Cortex of kidney (tissue), 1 donor: ENCODE measurements at regions not wholly inside any gene's neighbourhood (a gene's known extent, or its start where the extent isn't known, plus 50 kb on each side); places are given as distances from the start of the nearest gene placed in this dataset.

Source experiments
- DNase-seq: peaks from one replicate; lab custom pipeline; 2025; lab: John Stamatoyannopoulos, UW

- no peak for DNase-seq
Observed at GRCh38 chr13:105785436-105785835, 750.0 kb downstream of the EFNB2 start.

DNA sequence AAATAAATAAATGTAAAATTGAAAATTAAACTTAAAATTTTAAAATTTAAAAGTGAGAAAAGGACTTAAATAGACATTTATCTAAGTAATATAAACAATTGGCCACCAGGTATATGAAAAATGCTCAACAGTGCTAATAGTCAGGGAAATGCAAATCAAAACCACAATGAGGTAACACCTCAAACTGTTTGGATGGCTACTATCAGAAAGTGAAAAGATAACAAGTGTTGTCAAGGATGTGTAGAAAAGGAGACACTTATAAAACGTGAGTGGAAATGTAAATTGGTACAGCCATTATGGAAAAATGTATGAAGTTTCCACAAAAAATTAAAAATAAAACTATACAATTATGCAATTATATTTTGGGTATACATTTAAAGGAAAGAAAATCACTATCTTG lies 752.2 kb downstream of the EFNB2 start:
- DNase-seq, result no peak

- no peak for DNase-seq
Observed at GRCh38 chr13:105778196-105778595, 757.3 kb downstream of the EFNB2 start.

DNA sequence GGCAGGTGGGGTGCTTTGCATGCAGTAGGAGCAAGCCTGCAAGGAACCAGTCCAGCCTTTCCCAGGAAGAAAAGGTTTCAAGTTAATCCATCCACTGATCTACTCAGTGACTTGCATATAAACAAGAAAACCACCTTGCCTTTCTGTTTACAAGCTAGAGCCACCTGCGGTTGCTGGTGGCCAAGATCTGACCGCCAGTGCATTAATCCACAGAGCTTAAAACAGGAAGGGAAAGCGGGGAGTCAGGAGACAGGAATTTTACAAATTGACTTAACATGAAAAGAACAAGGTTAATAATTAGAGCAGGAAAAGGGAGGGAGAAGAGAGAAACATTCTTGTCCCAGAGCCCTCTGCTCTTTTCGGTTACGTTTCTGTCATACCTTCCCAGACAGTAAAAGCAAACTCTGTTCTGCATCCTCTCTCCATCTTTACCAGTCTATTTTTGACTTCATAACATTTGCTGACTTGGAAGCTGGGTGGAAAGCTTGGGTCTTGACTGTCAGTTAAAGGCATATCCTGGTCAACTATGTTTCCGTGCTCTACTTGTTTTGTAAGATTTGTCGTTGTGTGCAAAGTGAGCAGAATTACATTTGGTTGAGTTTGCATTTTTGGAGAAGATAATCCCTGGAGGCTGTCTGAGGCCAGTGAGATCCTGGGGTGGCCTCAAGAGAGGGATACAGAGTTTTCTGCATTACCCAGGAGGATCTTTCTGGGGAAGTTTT lies 760.6 kb downstream of the EFNB2 start:
- no peak for DNase-seq

GRCh38 chr13:105773863-105774538 lies 761.5 kb downstream of the EFNB2 start:
- DNase-seq, result no peak

GRCh38 chr13:105773241-105773640 lies 762.2 kb downstream of the EFNB2 start:
- no peak for DNase-seq

DNA sequence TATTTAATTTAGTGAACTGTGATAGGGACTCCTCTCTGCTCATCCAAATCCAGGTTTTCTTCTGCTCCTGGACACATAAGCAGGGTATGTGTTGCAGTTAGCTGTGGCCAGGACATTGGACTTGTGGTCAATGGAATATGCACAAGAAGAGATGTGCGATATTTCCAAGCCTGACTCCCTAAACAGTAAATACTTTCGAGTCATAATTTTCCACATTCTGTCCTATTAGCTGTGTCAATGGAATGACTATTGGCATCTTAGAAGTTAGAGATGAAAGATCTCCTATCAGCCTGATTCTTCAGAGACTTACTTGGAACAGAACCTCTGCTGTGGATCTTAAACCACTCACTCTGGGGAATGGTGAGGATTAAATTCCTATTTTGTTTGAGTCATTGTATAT lies 771.0 kb downstream of the EFNB2 start:
- DNase-seq, result no peak

DNA sequence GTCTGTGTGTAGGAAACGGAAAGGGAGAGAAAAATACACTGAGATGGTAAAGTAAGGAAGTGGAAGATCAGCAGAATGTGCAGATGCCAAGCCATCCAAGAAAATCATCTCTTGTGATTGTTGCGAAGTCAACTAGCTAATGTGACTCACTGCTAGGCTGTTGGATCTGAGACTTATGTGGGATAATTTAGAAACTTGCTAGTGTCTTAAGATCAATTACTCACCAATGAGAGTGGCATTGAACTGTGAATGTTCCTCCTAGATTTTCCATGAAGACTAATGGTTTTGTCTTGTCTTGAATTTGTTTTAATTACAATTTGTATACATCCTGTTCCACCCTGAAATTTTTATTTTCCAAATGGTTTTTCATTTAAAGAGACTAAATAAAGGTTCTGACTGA lies 771.6 kb downstream of the EFNB2 start:
- DNase-seq, result no peak

- DNase-seq, result no peak
Observed at GRCh38 chr13:105762096-105762495, 773.4 kb downstream of the EFNB2 start.

DNA sequence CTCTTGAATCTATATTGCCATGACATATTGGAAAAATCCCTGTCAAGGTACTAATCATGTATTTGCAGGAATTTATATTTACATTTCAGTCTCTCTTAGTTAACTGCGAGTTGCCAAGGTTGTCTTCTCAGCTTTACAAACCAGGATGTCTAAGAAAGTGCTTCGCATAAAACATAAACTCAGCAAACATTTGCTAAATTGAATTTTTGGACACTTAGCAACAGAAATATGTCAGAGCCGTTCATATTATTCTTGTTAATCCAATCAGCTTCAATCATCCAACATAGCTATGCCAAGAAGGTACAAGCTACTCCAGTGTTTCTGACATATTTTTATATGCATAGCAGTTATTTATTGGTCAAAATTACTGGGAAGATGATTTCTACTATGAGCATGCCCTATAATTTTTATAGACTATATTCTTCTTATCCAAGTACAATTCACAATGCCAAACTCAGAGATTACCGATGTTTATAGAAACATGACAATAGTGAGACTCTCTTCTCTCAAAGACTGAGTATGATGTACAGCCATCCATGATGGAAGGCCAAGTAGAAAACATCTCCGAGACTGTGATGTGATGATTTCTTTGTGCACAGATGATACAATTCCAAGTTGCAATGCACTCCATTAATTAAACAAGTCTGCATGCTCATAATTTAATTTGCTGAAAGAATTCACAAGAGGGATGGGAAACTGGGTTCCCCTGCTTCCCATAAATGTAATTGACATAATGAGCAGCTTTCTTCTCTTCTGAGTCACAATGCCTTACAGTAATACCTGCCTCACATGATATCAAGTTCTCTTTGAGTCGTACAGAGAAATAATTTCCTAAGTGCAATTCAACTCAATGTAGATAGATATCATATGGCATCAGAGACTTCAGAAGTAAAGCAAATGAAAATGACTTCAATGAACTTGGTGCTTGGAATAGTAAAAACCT lies 776.3 kb downstream of the EFNB2 start:
- no peak for DNase-seq

GRCh38 chr13:105740739-105741138 lies 794.7 kb downstream of the EFNB2 start:
- no peak for DNase-seq

GRCh38 chr13:105737688-105738087 lies 797.8 kb downstream of the EFNB2 start:
- DNase-seq, result no peak

- no peak for DNase-seq
Observed at GRCh38 chr13:105735281-105735680, 800.2 kb downstream of the EFNB2 start.

- no peak for DNase-seq
Observed at GRCh38 chr13:105732806-105733529, 802.5 kb downstream of the EFNB2 start.

DNA sequence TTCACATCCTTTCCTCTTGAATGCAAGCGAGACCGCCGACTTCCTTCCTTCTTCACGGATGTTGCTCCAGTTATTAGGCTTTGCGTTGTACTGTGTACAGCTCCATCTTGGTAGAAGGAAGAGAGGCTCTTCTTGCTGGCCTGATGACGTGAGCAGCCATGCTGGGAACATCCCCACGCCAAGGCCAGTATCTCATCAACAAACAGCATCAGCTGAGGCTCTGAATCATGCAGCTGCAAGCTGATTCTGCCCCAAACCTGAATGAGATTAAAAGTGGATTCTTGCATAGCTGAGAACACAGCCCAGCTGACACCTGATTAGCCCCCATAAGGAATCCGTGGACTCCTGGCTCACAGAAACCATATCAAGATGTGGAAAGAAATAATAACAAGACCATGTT lies 809.6 kb downstream of the EFNB2 start:
- DNase-seq, result no peak

DNA sequence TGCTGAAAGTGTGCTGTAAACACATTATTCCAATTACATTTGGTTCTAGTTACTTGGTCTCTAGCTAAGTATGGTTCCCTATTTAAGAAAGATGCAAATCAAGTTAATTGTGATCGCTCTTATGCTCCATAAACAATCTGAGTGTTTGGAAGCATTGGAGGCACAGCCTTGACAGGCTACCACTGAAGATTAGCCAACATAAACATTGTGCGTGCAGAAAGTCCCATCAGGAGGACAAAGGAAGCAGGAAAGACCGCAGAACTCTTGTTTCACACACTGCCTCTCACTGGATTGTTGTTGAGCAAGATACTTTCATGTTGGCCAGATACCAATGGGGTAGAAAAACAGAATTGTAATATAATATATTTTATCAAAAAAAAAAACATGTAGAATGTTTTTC lies 814.4 kb downstream of the EFNB2 start:
- no peak for DNase-seq

DNA sequence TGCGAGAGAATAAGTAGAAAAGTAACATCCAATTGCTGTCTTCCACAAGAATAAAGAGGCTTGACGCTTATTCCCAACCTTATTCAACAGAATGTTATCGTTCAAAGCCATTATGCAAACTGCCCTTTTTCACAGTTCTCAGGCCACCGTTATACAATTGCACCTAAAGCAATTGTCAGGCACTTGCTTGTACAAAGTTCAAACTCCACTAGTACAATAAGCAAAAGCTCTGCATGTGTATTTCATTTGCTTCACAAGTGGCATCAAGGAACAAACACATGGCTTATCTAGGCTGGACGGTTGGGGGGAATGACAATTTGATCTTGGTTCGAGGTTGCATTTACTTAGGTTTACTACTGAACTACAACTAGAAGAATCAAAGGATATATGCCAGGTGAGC lies 815.6 kb downstream of the EFNB2 start:
- no peak for DNase-seq

DNA sequence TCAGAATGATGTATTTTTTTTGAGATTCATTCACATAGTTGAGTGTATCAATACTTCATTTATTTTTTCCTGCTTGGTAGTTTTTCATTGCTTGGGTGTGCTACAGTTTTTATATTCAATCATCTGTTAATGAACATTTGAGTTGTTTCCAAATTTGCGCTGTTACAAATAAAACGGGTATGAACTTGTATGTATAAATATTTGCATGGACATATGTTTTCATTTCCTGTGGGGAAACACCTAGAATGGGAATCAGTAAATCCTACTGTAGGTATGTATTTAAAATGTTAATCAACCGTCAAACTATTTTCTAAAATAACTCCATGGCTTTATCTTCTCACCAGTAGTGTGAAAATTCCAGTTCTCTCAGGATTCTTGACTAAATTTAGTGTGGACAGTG lies 826.3 kb downstream of the EFNB2 start:
- DNase-seq, result no peak

DNA sequence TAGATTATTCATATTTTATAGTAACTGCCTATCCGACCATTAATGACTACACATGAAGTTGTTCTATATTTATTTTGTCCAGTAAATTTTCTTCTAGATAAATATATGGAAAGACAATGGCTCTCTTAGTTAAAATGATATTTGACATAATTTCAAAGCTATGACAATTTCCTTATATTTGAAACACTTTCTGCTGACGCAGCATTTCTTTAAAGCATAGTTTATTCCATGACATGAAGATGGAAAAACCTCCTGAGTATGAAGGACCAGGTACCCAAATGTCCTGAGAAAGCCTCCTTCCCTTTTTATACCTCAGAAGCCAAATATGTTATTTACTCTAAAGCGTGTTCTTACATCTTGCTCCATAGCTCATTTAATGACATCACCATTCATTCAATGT lies 831.6 kb downstream of the EFNB2 start:
- no peak for DNase-seq

- DNase-seq, result no peak
Observed at GRCh38 chr13:105702441-105702840, 833.0 kb downstream of the EFNB2 start.

DNA sequence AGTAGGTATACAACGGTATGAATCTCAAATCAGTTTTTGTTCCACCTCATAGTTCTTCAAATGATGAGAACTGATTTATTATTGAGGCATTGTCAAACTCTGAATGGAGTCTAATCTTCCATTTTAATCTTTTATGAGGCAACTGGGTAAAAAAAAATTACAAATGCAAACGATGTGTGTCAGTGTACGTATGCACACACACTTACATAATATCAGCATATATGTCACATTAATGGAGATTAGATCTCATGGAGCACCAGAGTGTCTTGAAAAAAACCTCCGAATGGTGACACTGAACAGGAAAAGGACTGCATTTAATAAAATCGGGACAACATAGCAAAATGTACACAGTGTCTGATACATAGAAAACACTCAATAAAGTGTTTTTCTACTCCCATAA lies 842.7 kb downstream of the EFNB2 start:
- DNase-seq, result no peak

DNA sequence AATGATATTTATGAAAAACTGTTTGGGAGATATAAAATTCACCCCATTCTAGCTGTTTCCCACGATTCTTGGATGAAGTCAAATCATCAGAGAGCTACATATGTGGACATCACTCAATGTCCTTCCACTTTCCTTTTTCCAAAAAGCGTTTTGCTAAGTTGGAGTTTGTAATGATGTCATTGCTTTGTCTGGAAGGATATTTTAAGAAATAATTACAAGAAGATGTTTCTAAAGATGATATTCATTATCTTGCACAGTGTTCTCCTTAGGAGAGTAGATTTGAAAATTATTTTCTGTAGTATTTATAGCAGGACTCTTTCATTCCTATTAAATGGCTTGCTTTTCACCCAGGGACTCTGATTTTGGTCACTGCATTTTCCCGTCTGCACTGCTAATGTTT lies 851.2 kb downstream of the EFNB2 start:
- DNase-seq, result no peak
